C4-2B (cell line): ENCODE measurements at regions not wholly inside any gene's neighbourhood (a gene's known extent, or its start where the extent isn't known, plus 50 kb on each side); places are given as distances from the start of the nearest gene placed in this dataset.

Experiments used
- CTCF ChIP-seq: fragments of 450-650 bp; conservative IDR thresholded peaks from 2 replicates; pipeline ENCODE4 v1.5.1; 2017; ENCODE audit warnings: mild to moderate bottlenecking
- ZFX ChIP-seq: fragments of 450-650 bp; IDR thresholded peaks from 2 replicates; pipeline ENCODE4 v1.6.1; 2017

- TF ChIP-seq CTCF (no peak), ZFX (no peak)
Observed at GRCh38 chr3:21825684-21826083, 74.7 kb upstream of the ZNF385D start.
